ENCODE measurements at regions not wholly inside any gene's neighbourhood (a gene's known extent, or its start where the extent isn't known, plus 50 kb on each side); places are given as distances from the start of the nearest gene placed in this dataset.

- Histone ChIP-seq H3K4me2 (ENCODE audit: insufficient read depth, low read length) (no peak overlapping the region), H3K79me2 (ENCODE audit: control insufficient read depth, insufficient read depth, low read length) (no peaks in the 10 kb centered on the region), H2AFZ (ENCODE audit: low read depth, low read length) (no peak overlapping the region), H3K36me3 (ENCODE audit: control insufficient read depth, insufficient read depth, low read length) (no peaks in the 10 kb centered on the region), H3K27ac (ENCODE audit: extremely low read depth, low read depth, low read length) (no peak overlapping the region), H3K4me1 (replicated peaks in 1 of 2; ENCODE audit: control insufficient read depth in 2 of 2, insufficient read depth in 2 of 2, low read length in 2 of 2) (no peaks in the 10 kb centered on the region), H3K9me1 (ENCODE audit: control insufficient read depth, insufficient read depth, low read length) (no peaks in the 10 kb centered on the region), H3K4me3 (no peak overlapping the region), H3K9ac (ENCODE audit: insufficient read depth in 1 of 2, low read depth in 2 of 2, low read length in 2 of 2) (no peak overlapping the region), H4K20me1 (replicated peaks; ENCODE audit: control insufficient read depth, insufficient read depth, low read length) (no peaks in the 10 kb centered on the region), H3K9me3 (replicated peaks; ENCODE audit: control insufficient read depth, insufficient read depth, low read depth, low read length) (no peaks in the 10 kb centered on the region), H3K27me3 (ENCODE audit: control insufficient read depth in 2 of 2, insufficient read depth in 2 of 2, low read length in 2 of 2) (no peaks in the 10 kb centered on the region)
- no peak for DNase-seq (ENCODE audit: extremely low read depth in 1 of 4, low spot score in 3 of 4)
- ChIA-PET CTCF (ENCODE audit: low intra/inter-chr PET ratio) (no interaction called here), POLR2A (no interaction called here)
- in situ Hi-C loops (cut with MboI), result no loop called here
- ATAC-seq, result no peak
- intact Hi-C loops (cut with micrococcal nuclease), result no loop called here
- BruUV-seq (replicated peaks), result no TSS peak
- FAIRE-seq, result no peak
- WGBS (ENCODE audit: insufficient coverage, low coverage, missing lambda C conversion rate), result 0% methylated on average over 2 of the region's 2 CpGs
- no peak for TF ChIP-seq MLX (CRISPR knock-in tag; conservative IDR thresholded peaks at IDR 0.05)
- TF ChIP-seq POLR2G (IDR thresholded peaks at IDR 0.05; ENCODE audit: low read depth, low read length), result no peak
- TF ChIP-seq ZNF584 (CRISPR knock-in tag; IDR thresholded peaks at IDR 0.05; ENCODE audit: low read depth), result no peak
- no peak for TF ChIP-seq SIN3B (IDR thresholded peaks at IDR 0.05; ENCODE audit: low read depth)
- TF ChIP-seq BCL6 (CRISPR knock-in tag; IDR thresholded peaks at IDR 0.05), result no peak
These were observed 246.0 kb downstream of the YTHDC2 start for GRCh38 chr5:113759505-113759904.

GRCh38 chr5:113760486-113760885, 247.0 kb downstream of the YTHDC2 start:
- Histone ChIP-seq H3K4me3 (no peak overlapping the region), H3K9me1 (ENCODE audit: control insufficient read depth, insufficient read depth, low read length) (no peaks in the 10 kb centered on the region), H3K9ac (ENCODE audit: insufficient read depth in 1 of 2, low read depth in 2 of 2, low read length in 2 of 2) (no peak overlapping the region), H2AFZ (ENCODE audit: low read depth, low read length) (no peak overlapping the region), H3K4me2 (ENCODE audit: insufficient read depth, low read length) (no peak overlapping the region), H3K27me3 (ENCODE audit: control insufficient read depth in 2 of 2, insufficient read depth in 2 of 2, low read length in 2 of 2) (no peaks in the 10 kb centered on the region), H3K4me1 (replicated peaks in 1 of 2; ENCODE audit: control insufficient read depth in 2 of 2, insufficient read depth in 2 of 2, low read length in 2 of 2) (no peaks in the 10 kb centered on the region), H4K20me1 (replicated peaks; ENCODE audit: control insufficient read depth, insufficient read depth, low read length) (no peaks in the 10 kb centered on the region), H3K9me3 (replicated peaks; ENCODE audit: control insufficient read depth, insufficient read depth, low read depth, low read length) (no peaks in the 10 kb centered on the region), H3K79me2 (ENCODE audit: control insufficient read depth, insufficient read depth, low read length) (no peaks in the 10 kb centered on the region), H3K27ac (ENCODE audit: extremely low read depth, low read depth, low read length) (no peak overlapping the region), H3K36me3 (ENCODE audit: control insufficient read depth, insufficient read depth, low read length) (no peaks in the 10 kb centered on the region)
- no peak for ATAC-seq
- WGBS (ENCODE audit: insufficient coverage, low coverage, missing lambda C conversion rate), result 0% methylated on average over 1 of the region's 1 CpG
- FAIRE-seq, result no peak
- DNase-seq (ENCODE audit: extremely low read depth in 1 of 4, low spot score in 3 of 4), result no peak
- intact Hi-C loops (cut with micrococcal nuclease) (no loop called here), in situ Hi-C loops (cut with MboI) (no loop called here)
- TF ChIP-seq U2AF1 (optimal IDR thresholded peaks at IDR 0.05; ENCODE audit: low read depth, low read length), result no peak
- ChIA-PET POLR2A (no interaction called here), CTCF (ENCODE audit: low intra/inter-chr PET ratio) (no interaction called here)
- no TSS peak for BruUV-seq (replicated peaks)
